WTC11 (cell line): ENCODE measurements at regions not wholly inside any gene's neighbourhood (a gene's known extent, or its start where the extent isn't known, plus 50 kb on each side); places are given as distances from the start of the nearest gene placed in this dataset.

Source experiments
- ATAC-seq: fragments of 200-7000 bp; cut with Tn5 transposase; 2 replicates; pipeline ENCODE4 v1.10.0; 2021; ENCODE audit warnings: mild to moderate bottlenecking, moderate library complexity
- CTCF ChIA-PET: fragments of 300-600 bp; sonication (Branson Sonifier 250); formaldehyde crosslinking; loops from one replicate; lab custom pipeline; 2021; ENCODE audit warnings: antibody characterized with exemption; lab: Charles Lee
- POLR2A ChIA-PET: fragments of 350-600 bp; sonication (Branson Sonifier 250); formaldehyde crosslinking; loops from one replicate; lab custom pipeline; 2021; ENCODE audit warnings: antibody characterized with exemption; lab: Charles Lee
- DNase-seq: peaks from one replicate; pipeline ENCODE4 v3.0.0; 2021; ENCODE audit warnings: low spot score
- H3K27ac Mint-ChIP-seq: 2 replicates; pipeline ENCODE4 v1.8.0; 2021; ENCODE audit warnings: mixed read lengths
- H3K27me3 Mint-ChIP-seq: 2 replicates; pipeline ENCODE4 v1.8.0; 2021; ENCODE audit warnings: low read depth, mild to moderate bottlenecking, moderate library complexity, mixed read lengths
- H3K36me3 Mint-ChIP-seq: 2 replicates; pipeline ENCODE4 v1.8.0; 2021; ENCODE audit warnings: mixed read lengths
- H3K4me1 Mint-ChIP-seq: 2 replicates; pipeline ENCODE4 v1.8.0; 2022; ENCODE audit warnings: mixed read lengths
- H3K4me3 Mint-ChIP-seq: 2 replicates; pipeline ENCODE4 v1.8.0; 2021; ENCODE audit warnings: mild to moderate bottlenecking, moderate library complexity, mixed read lengths
- H3K9me3 Mint-ChIP-seq: 2 replicates; pipeline ENCODE4 v1.8.0; 2021; ENCODE audit warnings: mixed read lengths
- KAT7 ChIP-seq: sonication (generic); formaldehyde crosslinking; IDR thresholded peaks from 2 replicates; pipeline ENCODE4 v1.8.1; 2023; ENCODE audit warnings: missing genetic modification reagents, mild to moderate bottlenecking, borderline replicate concordance
- MYBL2 ChIP-seq: sonication (generic); formaldehyde crosslinking; IDR thresholded peaks from 2 replicates; pipeline ENCODE4 v1.8.1; 2023; ENCODE audit warnings: mild to moderate bottlenecking, moderate library complexity, missing genetic modification reagents
- RELA ChIP-seq: sonication (generic); formaldehyde crosslinking; IDR thresholded peaks from 2 replicates; pipeline ENCODE4 v1.8.1; 2022; ENCODE audit warnings: missing genetic modification reagents, mild to moderate bottlenecking, borderline replicate concordance
- SP1 ChIP-seq: sonication (generic); formaldehyde crosslinking; conservative IDR thresholded peaks from 2 replicates; pipeline ENCODE4 v1.8.1; 2022; ENCODE audit warnings: missing genetic modification reagents
- TEAD4 ChIP-seq: sonication (generic); formaldehyde crosslinking; IDR thresholded peaks from 2 replicates; pipeline ENCODE4 v1.8.0; 2022; ENCODE audit warnings: mild to moderate bottlenecking, missing genetic modification reagents
- TP53 ChIP-seq: sonication (generic); formaldehyde crosslinking; IDR thresholded peaks from 2 replicates; pipeline ENCODE4 v1.8.1; 2023; ENCODE audit warnings: mild to moderate bottlenecking, missing genetic modification reagents
- ZNF138 ChIP-seq: sonication (generic); formaldehyde crosslinking; conservative IDR thresholded peaks from 2 replicates; pipeline ENCODE4 v1.8.1; 2022; ENCODE audit warnings: mild to moderate bottlenecking, moderate library complexity, missing genetic modification reagents
- ZNF263 ChIP-seq: sonication (generic); formaldehyde crosslinking; IDR thresholded peaks from 2 replicates; pipeline ENCODE4 v1.8.1; 2022; ENCODE audit warnings: low read depth, mild to moderate bottlenecking, moderate library complexity, missing genetic modification reagents
- TF ChIP-seq, protein P1 (sequence below): sonication (generic); formaldehyde crosslinking; IDR thresholded peaks from 2 replicates; pipeline ENCODE4 v1.8.1; 2023; ENCODE audit warnings: mild to moderate bottlenecking, missing genetic modification reagents
- TF ChIP-seq, protein P2 (sequence below): sonication (generic); formaldehyde crosslinking; IDR thresholded peaks from 2 replicates; pipeline ENCODE4 v1.8.0; 2023; ENCODE audit warnings: missing genetic modification reagents, mild to moderate bottlenecking, borderline replicate concordance
- TF ChIP-seq, protein P3 (sequence below): fragments of 200-600 bp; IDR thresholded peaks from 2 replicates; pipeline ENCODE4 v1.8.0; 2022; ENCODE audit warnings: antibody characterized with exemption
- TF ChIP-seq, protein P4 (sequence below): sonication (generic); formaldehyde crosslinking; IDR thresholded peaks from 2 replicates; pipeline ENCODE4 v1.8.1; 2023; ENCODE audit warnings: mild to moderate bottlenecking, moderate library complexity, missing genetic modification reagents
- TF ChIP-seq, protein P5 (sequence below): sonication (generic); formaldehyde crosslinking; IDR thresholded peaks from 2 replicates; pipeline ENCODE4 v1.8.1; 2023; ENCODE audit warnings: mild to moderate bottlenecking, missing genetic modification reagents
- TF ChIP-seq, protein P6 (sequence below): sonication (generic); formaldehyde crosslinking; conservative IDR thresholded peaks from 2 replicates; pipeline ENCODE4 v1.8.1; 2023; ENCODE audit warnings: mild to moderate bottlenecking, low read depth, missing genetic modification reagents, moderate library complexity
- TF ChIP-seq, protein P7 (sequence below): sonication (generic); formaldehyde crosslinking; IDR thresholded peaks from 2 replicates; pipeline ENCODE4 v1.8.1; 2022; ENCODE audit warnings: low read depth, missing genetic modification reagents, borderline replicate concordance
- TF ChIP-seq, protein P8 (sequence below): fragments of 250-450 bp; sonication (Bioruptor Pico); IDR thresholded peaks from 2 replicates; pipeline ENCODE4 v1.9.0; 2021; ENCODE audit warnings: mild to moderate bottlenecking

DNA sequence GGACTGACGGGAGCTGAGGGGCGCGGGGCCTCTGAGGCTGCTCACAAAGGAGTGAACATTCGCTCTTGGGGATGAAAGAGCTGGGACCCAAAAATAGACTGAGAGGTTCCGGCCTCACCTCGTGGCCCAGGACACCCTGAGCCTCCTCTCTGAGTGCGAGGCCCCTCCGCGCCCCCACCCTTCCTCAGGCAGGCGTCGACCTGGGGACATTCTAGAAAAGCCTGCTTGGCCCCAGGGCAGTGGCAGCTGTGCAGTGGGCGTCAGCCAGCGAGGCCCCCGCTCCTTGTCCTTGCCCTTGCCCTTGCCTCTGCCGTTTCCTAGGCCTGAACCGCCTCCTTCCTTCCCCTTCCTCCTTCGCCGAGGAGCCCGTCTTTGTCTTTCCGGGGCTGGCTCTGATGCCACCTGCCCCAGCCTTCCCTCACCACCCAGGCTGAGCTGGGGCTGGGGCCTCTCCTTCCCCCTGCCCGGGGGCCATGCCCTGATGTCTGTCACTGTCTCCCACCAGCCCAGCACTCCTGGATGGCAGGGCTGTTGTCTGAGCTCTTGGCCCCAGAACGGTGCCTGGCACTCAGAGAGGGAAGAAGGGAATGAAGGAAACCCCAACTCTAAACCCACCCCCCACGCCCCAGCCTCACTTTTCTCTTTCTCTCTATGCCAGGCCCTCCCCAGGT is 208.2 kb upstream of the RTL1 start:
- H3K27me3 Mint-ChIP-seq, result no peaks in the 10 kb centered on the region; the same call in 1 of the 2 replicates
- H3K9me3 Mint-ChIP-seq, result no peaks in the 10 kb centered on the region; the same call in 1 of the 2 replicates
- ChIA-PET CTCF (no interaction called here), POLR2A (no interaction called here)
- peaks cover 12% of the 10 kb centered on the region for H3K4me1 Mint-ChIP-seq
- no peak for DNase-seq
- TF ChIP-seq, protein P1, sequence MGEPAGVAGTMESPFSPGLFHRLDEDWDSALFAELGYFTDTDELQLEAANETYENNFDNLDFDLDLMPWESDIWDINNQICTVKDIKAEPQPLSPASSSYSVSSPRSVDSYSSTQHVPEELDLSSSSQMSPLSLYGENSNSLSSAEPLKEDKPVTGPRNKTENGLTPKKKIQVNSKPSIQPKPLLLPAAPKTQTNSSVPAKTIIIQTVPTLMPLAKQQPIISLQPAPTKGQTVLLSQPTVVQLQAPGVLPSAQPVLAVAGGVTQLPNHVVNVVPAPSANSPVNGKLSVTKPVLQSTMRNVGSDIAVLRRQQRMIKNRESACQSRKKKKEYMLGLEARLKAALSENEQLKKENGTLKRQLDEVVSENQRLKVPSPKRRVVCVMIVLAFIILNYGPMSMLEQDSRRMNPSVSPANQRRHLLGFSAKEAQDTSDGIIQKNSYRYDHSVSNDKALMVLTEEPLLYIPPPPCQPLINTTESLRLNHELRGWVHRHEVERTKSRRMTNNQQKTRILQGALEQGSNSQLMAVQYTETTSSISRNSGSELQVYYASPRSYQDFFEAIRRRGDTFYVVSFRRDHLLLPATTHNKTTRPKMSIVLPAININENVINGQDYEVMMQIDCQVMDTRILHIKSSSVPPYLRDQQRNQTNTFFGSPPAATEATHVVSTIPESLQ (CRISPR knock-in tag), result no peak
- no peak for TF ChIP-seq SP1 (CRISPR knock-in tag)
- TF ChIP-seq, protein P2, sequence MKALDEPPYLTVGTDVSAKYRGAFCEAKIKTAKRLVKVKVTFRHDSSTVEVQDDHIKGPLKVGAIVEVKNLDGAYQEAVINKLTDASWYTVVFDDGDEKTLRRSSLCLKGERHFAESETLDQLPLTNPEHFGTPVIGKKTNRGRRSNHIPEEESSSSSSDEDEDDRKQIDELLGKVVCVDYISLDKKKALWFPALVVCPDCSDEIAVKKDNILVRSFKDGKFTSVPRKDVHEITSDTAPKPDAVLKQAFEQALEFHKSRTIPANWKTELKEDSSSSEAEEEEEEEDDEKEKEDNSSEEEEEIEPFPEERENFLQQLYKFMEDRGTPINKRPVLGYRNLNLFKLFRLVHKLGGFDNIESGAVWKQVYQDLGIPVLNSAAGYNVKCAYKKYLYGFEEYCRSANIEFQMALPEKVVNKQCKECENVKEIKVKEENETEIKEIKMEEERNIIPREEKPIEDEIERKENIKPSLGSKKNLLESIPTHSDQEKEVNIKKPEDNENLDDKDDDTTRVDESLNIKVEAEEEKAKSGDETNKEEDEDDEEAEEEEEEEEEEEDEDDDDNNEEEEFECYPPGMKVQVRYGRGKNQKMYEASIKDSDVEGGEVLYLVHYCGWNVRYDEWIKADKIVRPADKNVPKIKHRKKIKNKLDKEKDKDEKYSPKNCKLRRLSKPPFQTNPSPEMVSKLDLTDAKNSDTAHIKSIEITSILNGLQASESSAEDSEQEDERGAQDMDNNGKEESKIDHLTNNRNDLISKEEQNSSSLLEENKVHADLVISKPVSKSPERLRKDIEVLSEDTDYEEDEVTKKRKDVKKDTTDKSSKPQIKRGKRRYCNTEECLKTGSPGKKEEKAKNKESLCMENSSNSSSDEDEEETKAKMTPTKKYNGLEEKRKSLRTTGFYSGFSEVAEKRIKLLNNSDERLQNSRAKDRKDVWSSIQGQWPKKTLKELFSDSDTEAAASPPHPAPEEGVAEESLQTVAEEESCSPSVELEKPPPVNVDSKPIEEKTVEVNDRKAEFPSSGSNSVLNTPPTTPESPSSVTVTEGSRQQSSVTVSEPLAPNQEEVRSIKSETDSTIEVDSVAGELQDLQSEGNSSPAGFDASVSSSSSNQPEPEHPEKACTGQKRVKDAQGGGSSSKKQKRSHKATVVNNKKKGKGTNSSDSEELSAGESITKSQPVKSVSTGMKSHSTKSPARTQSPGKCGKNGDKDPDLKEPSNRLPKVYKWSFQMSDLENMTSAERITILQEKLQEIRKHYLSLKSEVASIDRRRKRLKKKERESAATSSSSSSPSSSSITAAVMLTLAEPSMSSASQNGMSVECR (CRISPR knock-in tag), result no peak
- no peak for TF ChIP-seq KAT7 (CRISPR knock-in tag)
- TF ChIP-seq ZNF263 (CRISPR knock-in tag), result no peak
- TF ChIP-seq RELA (CRISPR knock-in tag), result no peak
- TF ChIP-seq, protein P3, sequence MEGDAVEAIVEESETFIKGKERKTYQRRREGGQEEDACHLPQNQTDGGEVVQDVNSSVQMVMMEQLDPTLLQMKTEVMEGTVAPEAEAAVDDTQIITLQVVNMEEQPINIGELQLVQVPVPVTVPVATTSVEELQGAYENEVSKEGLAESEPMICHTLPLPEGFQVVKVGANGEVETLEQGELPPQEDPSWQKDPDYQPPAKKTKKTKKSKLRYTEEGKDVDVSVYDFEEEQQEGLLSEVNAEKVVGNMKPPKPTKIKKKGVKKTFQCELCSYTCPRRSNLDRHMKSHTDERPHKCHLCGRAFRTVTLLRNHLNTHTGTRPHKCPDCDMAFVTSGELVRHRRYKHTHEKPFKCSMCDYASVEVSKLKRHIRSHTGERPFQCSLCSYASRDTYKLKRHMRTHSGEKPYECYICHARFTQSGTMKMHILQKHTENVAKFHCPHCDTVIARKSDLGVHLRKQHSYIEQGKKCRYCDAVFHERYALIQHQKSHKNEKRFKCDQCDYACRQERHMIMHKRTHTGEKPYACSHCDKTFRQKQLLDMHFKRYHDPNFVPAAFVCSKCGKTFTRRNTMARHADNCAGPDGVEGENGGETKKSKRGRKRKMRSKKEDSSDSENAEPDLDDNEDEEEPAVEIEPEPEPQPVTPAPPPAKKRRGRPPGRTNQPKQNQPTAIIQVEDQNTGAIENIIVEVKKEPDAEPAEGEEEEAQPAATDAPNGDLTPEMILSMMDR, result no peak
- TF ChIP-seq, protein P4, sequence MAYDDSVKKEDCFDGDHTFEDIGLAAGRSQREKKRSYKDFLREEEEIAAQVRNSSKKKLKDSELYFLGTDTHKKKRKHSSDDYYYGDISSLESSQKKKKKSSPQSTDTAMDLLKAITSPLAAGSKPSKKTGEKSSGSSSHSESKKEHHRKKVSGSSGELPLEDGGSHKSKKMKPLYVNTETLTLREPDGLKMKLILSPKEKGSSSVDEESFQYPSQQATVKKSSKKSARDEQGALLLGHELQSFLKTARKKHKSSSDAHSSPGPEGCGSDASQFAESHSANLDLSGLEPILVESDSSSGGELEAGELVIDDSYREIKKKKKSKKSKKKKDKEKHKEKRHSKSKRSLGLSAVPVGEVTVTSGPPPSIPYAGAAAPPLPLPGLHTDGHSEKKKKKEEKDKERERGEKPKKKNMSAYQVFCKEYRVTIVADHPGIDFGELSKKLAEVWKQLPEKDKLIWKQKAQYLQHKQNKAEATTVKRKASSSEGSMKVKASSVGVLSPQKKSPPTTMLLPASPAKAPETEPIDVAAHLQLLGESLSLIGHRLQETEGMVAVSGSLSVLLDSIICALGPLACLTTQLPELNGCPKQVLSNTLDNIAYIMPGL (CRISPR knock-in tag), result no peak
- TF ChIP-seq, protein P5, sequence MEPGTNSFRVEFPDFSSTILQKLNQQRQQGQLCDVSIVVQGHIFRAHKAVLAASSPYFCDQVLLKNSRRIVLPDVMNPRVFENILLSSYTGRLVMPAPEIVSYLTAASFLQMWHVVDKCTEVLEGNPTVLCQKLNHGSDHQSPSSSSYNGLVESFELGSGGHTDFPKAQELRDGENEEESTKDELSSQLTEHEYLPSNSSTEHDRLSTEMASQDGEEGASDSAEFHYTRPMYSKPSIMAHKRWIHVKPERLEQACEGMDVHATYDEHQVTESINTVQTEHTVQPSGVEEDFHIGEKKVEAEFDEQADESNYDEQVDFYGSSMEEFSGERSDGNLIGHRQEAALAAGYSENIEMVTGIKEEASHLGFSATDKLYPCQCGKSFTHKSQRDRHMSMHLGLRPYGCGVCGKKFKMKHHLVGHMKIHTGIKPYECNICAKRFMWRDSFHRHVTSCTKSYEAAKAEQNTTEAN (CRISPR knock-in tag), result no peak
- no peak for TF ChIP-seq MYBL2 (CRISPR knock-in tag)
- TF ChIP-seq ZNF138 (CRISPR knock-in tag), result no peak
- TF ChIP-seq, protein P6, sequence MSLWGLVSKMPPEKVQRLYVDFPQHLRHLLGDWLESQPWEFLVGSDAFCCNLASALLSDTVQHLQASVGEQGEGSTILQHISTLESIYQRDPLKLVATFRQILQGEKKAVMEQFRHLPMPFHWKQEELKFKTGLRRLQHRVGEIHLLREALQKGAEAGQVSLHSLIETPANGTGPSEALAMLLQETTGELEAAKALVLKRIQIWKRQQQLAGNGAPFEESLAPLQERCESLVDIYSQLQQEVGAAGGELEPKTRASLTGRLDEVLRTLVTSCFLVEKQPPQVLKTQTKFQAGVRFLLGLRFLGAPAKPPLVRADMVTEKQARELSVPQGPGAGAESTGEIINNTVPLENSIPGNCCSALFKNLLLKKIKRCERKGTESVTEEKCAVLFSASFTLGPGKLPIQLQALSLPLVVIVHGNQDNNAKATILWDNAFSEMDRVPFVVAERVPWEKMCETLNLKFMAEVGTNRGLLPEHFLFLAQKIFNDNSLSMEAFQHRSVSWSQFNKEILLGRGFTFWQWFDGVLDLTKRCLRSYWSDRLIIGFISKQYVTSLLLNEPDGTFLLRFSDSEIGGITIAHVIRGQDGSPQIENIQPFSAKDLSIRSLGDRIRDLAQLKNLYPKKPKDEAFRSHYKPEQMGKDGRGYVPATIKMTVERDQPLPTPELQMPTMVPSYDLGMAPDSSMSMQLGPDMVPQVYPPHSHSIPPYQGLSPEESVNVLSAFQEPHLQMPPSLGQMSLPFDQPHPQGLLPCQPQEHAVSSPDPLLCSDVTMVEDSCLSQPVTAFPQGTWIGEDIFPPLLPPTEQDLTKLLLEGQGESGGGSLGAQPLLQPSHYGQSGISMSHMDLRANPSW, result no peak
- TF ChIP-seq, protein P7, sequence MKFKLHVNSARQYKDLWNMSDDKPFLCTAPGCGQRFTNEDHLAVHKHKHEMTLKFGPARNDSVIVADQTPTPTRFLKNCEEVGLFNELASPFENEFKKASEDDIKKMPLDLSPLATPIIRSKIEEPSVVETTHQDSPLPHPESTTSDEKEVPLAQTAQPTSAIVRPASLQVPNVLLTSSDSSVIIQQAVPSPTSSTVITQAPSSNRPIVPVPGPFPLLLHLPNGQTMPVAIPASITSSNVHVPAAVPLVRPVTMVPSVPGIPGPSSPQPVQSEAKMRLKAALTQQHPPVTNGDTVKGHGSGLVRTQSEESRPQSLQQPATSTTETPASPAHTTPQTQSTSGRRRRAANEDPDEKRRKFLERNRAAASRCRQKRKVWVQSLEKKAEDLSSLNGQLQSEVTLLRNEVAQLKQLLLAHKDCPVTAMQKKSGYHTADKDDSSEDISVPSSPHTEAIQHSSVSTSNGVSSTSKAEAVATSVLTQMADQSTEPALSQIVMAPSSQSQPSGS (CRISPR knock-in tag), result no peak
- no peak for TF ChIP-seq TEAD4 (CRISPR knock-in tag)
- no peak for TF ChIP-seq TP53
- TF ChIP-seq, protein P8, sequence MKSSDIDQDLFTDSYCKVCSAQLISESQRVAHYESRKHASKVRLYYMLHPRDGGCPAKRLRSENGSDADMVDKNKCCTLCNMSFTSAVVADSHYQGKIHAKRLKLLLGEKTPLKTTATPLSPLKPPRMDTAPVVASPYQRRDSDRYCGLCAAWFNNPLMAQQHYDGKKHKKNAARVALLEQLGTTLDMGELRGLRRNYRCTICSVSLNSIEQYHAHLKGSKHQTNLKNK (CRISPR knock-in tag), result no peak
- no peak overlapping the region for H3K4me3 Mint-ChIP-seq
- ATAC-seq, result no peak
- no peak overlapping the region for H3K27ac Mint-ChIP-seq
- H3K36me3 Mint-ChIP-seq, result no peaks in the 10 kb centered on the region
